Posterior vena cava (tissue), 2 donors: ENCODE measurements at regions not wholly inside any gene's neighbourhood (a gene's known extent, or its start where the extent isn't known, plus 50 kb on each side); places are given as distances from the start of the nearest gene placed in this dataset.
"Not testable (repeated sequence)": the region's sequence is repeated elsewhere in the genome, so short reads cannot be mapped to it uniquely, and the experiment has no call there.

Source experiments
- DNase-seq: peaks from one replicate; pipeline ENCODE4 v3.0.0-alpha.2; 2020; ENCODE audit warnings: low spot score
- intact Hi-C, 2 donors: fragments of 100-400 bp; cut with DNase I; formaldehyde crosslinking; loops; one replicate each; pipeline versions ENCODE4 v1.14.1 to v1.14.2; 2022 to 2023
- donor health status: DM: yes; HTN: yes; CAD: no.
- donor health status: DM: yes; HTN: yes; CAD: no.

GRCh38 chr2:13401312-13401711, 684.6 kb downstream of the TRIB2 start:
- DNase-seq: no peak
- intact Hi-C loops: no loop called here

GRCh38 chr2:13413989-13414388, 697.3 kb downstream of the TRIB2 start:
- intact Hi-C loops: no loop called here

GRCh38 chr2:13414897-13415296, 698.2 kb downstream of the TRIB2 start:
- intact Hi-C loops: no loop called here
- DNase-seq: no peak

More at GRCh38 chr2:13413989-13414388, 697.3 kb downstream of the TRIB2 start:
- no peak for DNase-seq

GRCh38 chr2:13433954-13434353, 717.2 kb downstream of the TRIB2 start:
- DNase-seq: no peak
- intact Hi-C loops: no loop called here

GRCh38 chr2:13443554-13444261, 727.0 kb downstream of the TRIB2 start:
- DNase-seq, intact Hi-C loops: not testable (repeated sequence)

GRCh38 chr2:13462464-13462863, 745.7 kb downstream of the TRIB2 start:
- DNase-seq: no peak
- intact Hi-C loops: no loop called here

- intact Hi-C loops: no loop called here
- DNase-seq: no peak
Measured at GRCh38 chr2:13466076-13466475, 749.3 kb downstream of the TRIB2 start.

GRCh38 chr2:13474538-13474937, 757.8 kb downstream of the TRIB2 start:
- no peak for DNase-seq
- intact Hi-C loops: no loop called here

- intact Hi-C loops: no loop called here
- no peak for DNase-seq
Measured at GRCh38 chr2:13480057-13480456, 763.3 kb downstream of the TRIB2 start.

- DNase-seq: no peak
- intact Hi-C loops: no loop called here
Measured at GRCh38 chr2:13481201-13481600, 764.5 kb downstream of the TRIB2 start.

GRCh38 chr2:13485256-13485655, 768.5 kb downstream of the TRIB2 start:
- DNase-seq: no peak
- intact Hi-C loops: no loop called here

- no peak for DNase-seq
- intact Hi-C loops: no loop called here
Measured at GRCh38 chr2:13488965-13489364, 772.2 kb downstream of the TRIB2 start.

GRCh38 chr2:13492262-13492661, 775.5 kb downstream of the TRIB2 start:
- intact Hi-C loops: no loop called here
- no peak for DNase-seq

- DNase-seq: no peak
- intact Hi-C loops: no loop called here
Measured at GRCh38 chr2:13495051-13495450, 778.3 kb downstream of the TRIB2 start.

GRCh38 chr2:13504808-13505207, 788.1 kb downstream of the TRIB2 start:
- DNase-seq: no peak
- intact Hi-C loops: no loop called here

GRCh38 chr2:13508671-13509070, 791.9 kb downstream of the TRIB2 start:
- intact Hi-C loops: no loop called here
- no peak for DNase-seq

- DNase-seq: no peak
- intact Hi-C loops: no loop called here
Measured at GRCh38 chr2:13515254-13515653, 798.5 kb downstream of the TRIB2 start.

GRCh38 chr2:13522096-13522495, 805.4 kb downstream of the TRIB2 start:
- intact Hi-C loops: no loop called here
- DNase-seq: no peak

- DNase-seq: no peak
- intact Hi-C loops: no loop called here
Measured at GRCh38 chr2:13522917-13523821, 806.4 kb downstream of the TRIB2 start.

GRCh38 chr2:13524492-13524891, 807.8 kb downstream of the TRIB2 start:
- intact Hi-C loops: no loop called here
- DNase-seq: no peak
